ENCODE measurements at regions not wholly inside any gene's neighbourhood (a gene's known extent, or its start where the extent isn't known, plus 50 kb on each side); places are given as distances from the start of the nearest gene placed in this dataset.

- TF ChIP-seq CTCF (conservative IDR thresholded peaks at IDR 0.05 in 1 of 2, IDR thresholded peaks at IDR 0.05 in 1 of 2; ENCODE audit: extremely low read depth in 1 of 2, insufficient read depth in 1 of 2, low read depth in 1 of 2, low read length in 2 of 2): no peak
- TF ChIP-seq EZH2 (IDR thresholded peaks at IDR 0.05; ENCODE audit: borderline replicate concordance, low read length): no peak
Measured at GRCh38 chr4:123790681-123791080, 394.1 kb downstream of the SPRY1 start.
